H1 (cell line): ENCODE measurements at regions not wholly inside any gene's neighbourhood (a gene's known extent, or its start where the extent isn't known, plus 50 kb on each side); places are given as distances from the start of the nearest gene placed in this dataset.

Source experiments
- CTCF ChIA-PET: fragments of 300-600 bp; sonication (Branson Sonifier 250); formaldehyde crosslinking; loops from one replicate; lab custom pipeline; 2021; ENCODE audit not compliant: partially characterized antibody; lab: Charles Lee
- POLR2A ChIA-PET: fragments of 300-600 bp; sonication (Branson Sonifier 250); formaldehyde crosslinking; loops from one replicate; lab custom pipeline; 2021; ENCODE audit warnings: inconsistent platforms; ENCODE audit not compliant: partially characterized antibody; lab: Charles Lee
- DNase-seq, 2 experiments: peaks; one replicate each; pipeline versions ENCODE4 v3.0.0 to v3.0.0-alpha.2; 2010 to 2022; ENCODE audit warnings: low spot score in 2 of 2, low read depth in 1 of 2, mixed read lengths in 1 of 2
- FAIRE-seq: peaks from 2 replicates; lab custom pipeline; 2011; peaks lifted over from hg19 to GRCh38; lab: Jason Lieb, UNC
- H2AFZ ChIP-seq: 2 replicates; pipeline ENCODE4 v1.8.1; 2012; ENCODE audit warnings: low read length, inconsistent platforms
- H2AK5ac ChIP-seq: 2 replicates; pipeline ENCODE4 v1.6.1; 2013; ENCODE audit warnings: low read depth, low read length
- H2BK120ac ChIP-seq: replicated peaks from 2 replicates; pipeline ENCODE3; 2013; ENCODE audit warnings: low read depth, low read length, inconsistent platforms
- H2BK12ac ChIP-seq: 2 replicates; pipeline ENCODE4 v1.6.1; 2013; ENCODE audit warnings: low read depth, low read length
- H2BK15ac ChIP-seq: 2 replicates; pipeline ENCODE4 v1.6.1; 2013; ENCODE audit warnings: low read length
- H2BK20ac ChIP-seq: 2 replicates; pipeline ENCODE4 v1.6.1; 2013; ENCODE audit warnings: low read length
- H2BK5ac ChIP-seq: 2 replicates; pipeline ENCODE4 v1.6.1; 2013; ENCODE audit warnings: low read depth, low read length
- H3K14ac ChIP-seq: 2 replicates; pipeline ENCODE4 v1.6.1; 2013; ENCODE audit warnings: inconsistent platforms; ENCODE audit not compliant: insufficient read length
- H3K18ac ChIP-seq: 2 replicates; pipeline ENCODE4 v1.6.1; 2013; ENCODE audit warnings: low read length; ENCODE audit errors: extremely low read depth
- H3K23ac ChIP-seq: 2 replicates; pipeline ENCODE4 v1.6.1; 2013; ENCODE audit warnings: inconsistent platforms; ENCODE audit not compliant: insufficient read length
- H3K23me2 ChIP-seq: 2 replicates; pipeline ENCODE4 v1.6.1; 2013; ENCODE audit warnings: low read depth, low read length
- H3K27ac ChIP-seq: 2 replicates; pipeline ENCODE4 v1.6.1; 2011; ENCODE audit warnings: low read depth, low read length, inconsistent platforms
- H3K27me3 ChIP-seq, 4 experiments: replicated peaks in 1 of 4; 1 replicate in 1 of 4; 2 replicates in 3 of 4; pipeline versions ENCODE4 v1.6.1 to v1.8.1; 2011 to 2013; ENCODE audit warnings: low read length in 3 of 4, mild to moderate bottlenecking in 3 of 4, inconsistent platforms in 2 of 4, mixed read lengths in 2 of 4, moderate library complexity in 1 of 4; ENCODE audit not compliant: control insufficient read depth in 3 of 4, insufficient read depth in 3 of 4; ENCODE audit errors: extremely low read depth in 1 of 4
- H3K36me3 ChIP-seq, 4 experiments: 2 replicates each; pipeline versions ENCODE4 v1.6.1 to v1.8.1; 2011 to 2013; ENCODE audit warnings: mild to moderate bottlenecking in 4 of 4, low read length in 3 of 4, moderate library complexity in 2 of 4, control low read depth in 1 of 4, inconsistent platforms in 1 of 4; ENCODE audit not compliant: insufficient read depth in 4 of 4, control insufficient read depth in 2 of 4
- H3K4ac ChIP-seq: replicated peaks from 2 replicates; pipeline ENCODE3; 2013; ENCODE audit warnings: low read length, low read depth, mixed read lengths, inconsistent platforms; ENCODE audit not compliant: insufficient read length
- H3K4me1 ChIP-seq, 4 experiments: replicated peaks in 1 of 4; 1 replicate in 1 of 4; 2 replicates in 3 of 4; pipeline versions ENCODE4 v1.6.1 to v1.8.1; 2011 to 2013; ENCODE audit warnings: low read length in 3 of 4, inconsistent platforms in 2 of 4, mixed read lengths in 1 of 4; ENCODE audit not compliant: insufficient read depth in 4 of 4, control insufficient read depth in 3 of 4
- H3K4me2 ChIP-seq, 2 experiments: 2 replicates each; pipeline versions ENCODE4 v1.6.1 to v1.8.1; 2011 to 2013; ENCODE audit warnings: low read depth in 2 of 2, low read length in 2 of 2, control low read depth in 1 of 2, inconsistent platforms in 1 of 2, mild to moderate bottlenecking in 1 of 2; ENCODE audit not compliant: insufficient read depth in 1 of 2
- H3K4me3 ChIP-seq, 4 experiments: fragments of 200-600, 300-600 bp in 1 of 4; sonication (generic), shearing (Covaris generic), sonication (Bioruptor Twin) in 1 of 4; 2 replicates each; pipeline versions ENCODE4 v1.5.1 to v1.8.1; 2011 to 2016; ENCODE audit warnings: low read length in 4 of 4, low read depth in 3 of 4, control low read depth in 2 of 4, inconsistent platforms in 2 of 4, mild to moderate bottlenecking in 2 of 4, mixed read lengths in 1 of 4, moderate library complexity in 1 of 4; ENCODE audit not compliant: insufficient read depth in 2 of 4; ENCODE audit errors: extremely low read depth in 1 of 4
- H3K56ac ChIP-seq: replicated peaks from 2 replicates; pipeline ENCODE3; 2013; ENCODE audit warnings: low read depth, mild to moderate bottlenecking, mixed read lengths, low read length, inconsistent platforms; ENCODE audit not compliant: insufficient read length
- H3K79me1 ChIP-seq: 2 replicates; pipeline ENCODE4 v1.6.1; 2013; ENCODE audit warnings: low read depth, low read length, control low read depth
- H3K79me2 ChIP-seq, 2 experiments: 2 replicates each; pipeline versions ENCODE4 v1.6.1 to v1.8.1; 2012 to 2013; ENCODE audit warnings: low read length in 2 of 2, mild to moderate bottlenecking in 2 of 2, inconsistent platforms in 1 of 2; ENCODE audit not compliant: insufficient read depth in 2 of 2, control insufficient read depth in 1 of 2
- H3K9ac ChIP-seq, 4 experiments: replicated peaks in 1 of 4; 1 replicate in 1 of 4; 2 replicates in 3 of 4; pipeline versions ENCODE4 v1.6.1 to v1.8.1; 2011 to 2013; ENCODE audit warnings: low read depth in 3 of 4, low read length in 3 of 4, control low read depth in 2 of 4, mild to moderate bottlenecking in 2 of 4, moderate library complexity in 2 of 4, inconsistent platforms in 1 of 4; ENCODE audit errors: extremely low read depth in 1 of 4
- H3K9me3 ChIP-seq, 2 experiments: 2 replicates each; pipeline versions ENCODE4 v1.6.1 to v1.8.1; 2012 to 2013; ENCODE audit warnings: mild to moderate bottlenecking in 2 of 2, moderate library complexity in 2 of 2, control low read depth in 1 of 2, inconsistent platforms in 1 of 2, low read depth in 1 of 2, low read length in 1 of 2, mixed read lengths in 1 of 2; ENCODE audit not compliant: insufficient read depth in 2 of 2
- H4K20me1 ChIP-seq, 2 experiments: replicated peaks in 1 of 2; 2 replicates each; pipeline versions ENCODE3 to v1.8.1; 2011 to 2013; ENCODE audit warnings: inconsistent platforms in 2 of 2, low read length in 2 of 2, mild to moderate bottlenecking in 1 of 2; ENCODE audit not compliant: insufficient read depth in 2 of 2, control insufficient read depth in 1 of 2
- H4K5ac ChIP-seq: 2 replicates; pipeline ENCODE4 v1.6.1; 2013; ENCODE audit warnings: low read length, low read depth, mixed read lengths, inconsistent platforms; ENCODE audit not compliant: insufficient read length
- H4K8ac ChIP-seq: 2 replicates; pipeline ENCODE4 v1.8.0; 2013; ENCODE audit warnings: mild to moderate bottlenecking, moderate library complexity, low read length, inconsistent platforms; ENCODE audit not compliant: insufficient read depth; ENCODE audit errors: extremely low read depth
- H4K91ac ChIP-seq: replicated peaks from 2 replicates; pipeline ENCODE3; 2013; ENCODE audit warnings: low read length, mixed read lengths, inconsistent platforms; ENCODE audit not compliant: insufficient read length
- ASH2L ChIP-seq: fragments of 200-600, 300-600 bp; sonication (generic); IDR thresholded peaks from one replicate; pipeline ENCODE4 v1.7.1; 2017; ENCODE audit warnings: low read length
- CTCF ChIP-seq, 3 experiments: IDR thresholded peaks; 1 replicate in 2 of 3; 2 replicates in 1 of 3; pipeline versions ENCODE4 v1.5.1 to v1.6.1; 2011; ENCODE audit warnings: low read length in 3 of 3, mild to moderate bottlenecking in 3 of 3, inconsistent platforms in 2 of 3, low read depth in 1 of 3, moderate library complexity in 1 of 3; ENCODE audit not compliant: insufficient read depth in 1 of 3; ENCODE audit errors: control extremely low read depth in 1 of 3
- SP2 ChIP-seq: IDR thresholded peaks from 2 replicates; pipeline ENCODE4 v1.6.1; 2012; ENCODE audit warnings: mild to moderate bottlenecking, low read length, inconsistent platforms
- SP4 ChIP-seq: IDR thresholded peaks from 2 replicates; pipeline ENCODE4 v1.6.1; 2012; ENCODE audit warnings: low read length, inconsistent platforms
- WGBS, 2 experiments: shearing (Covaris generic) in 1 of 2; methylation state at CpG; one replicate each; pipeline versions ENCODE4 v1.1.6 to v1.1.7; 2013 to 2015; ENCODE audit warnings: low lambda C conversion rate in 2 of 2, mixed read lengths in 2 of 2, inconsistent platforms in 1 of 2, low coverage in 1 of 2, missing lambda C conversion rate in 1 of 2; ENCODE audit not compliant: insufficient replicate concordance in 2 of 2, insufficient coverage in 1 of 2, insufficient read length in 1 of 2; ENCODE audit errors: extremely low coverage in 1 of 2, missing lambda C conversion rate in 1 of 2; 5-methylcytosine and 5-hydroxymethylcytosine counted together
- TF ChIP-seq, protein P1 (sequence below): IDR thresholded peaks from 2 replicates; pipeline ENCODE4 v1.6.1; 2011; ENCODE audit warnings: low read depth, mild to moderate bottlenecking, low read length; ENCODE audit not compliant: insufficient read depth

GRCh38 chr4:163245044-163245728 is 78.5 kb upstream of the NAF1 start:
- Histone ChIP-seq H3K79me1 (no peaks in the 10 kb centered on the region), H2BK12ac (no peak overlapping the region), H3K23me2 (no peaks in the 10 kb centered on the region), H4K8ac (no peak overlapping the region), H3K9me3 (no peaks in the 10 kb centered on the region), H2AFZ (no peak overlapping the region), H3K4me2 (no peak overlapping the region), H3K27me3 (no peaks in the 10 kb centered on the region), H3K23ac (no peak overlapping the region), H3K14ac (no peak overlapping the region), H4K20me1 (no peaks in the 10 kb centered on the region), H3K79me2 (no peaks in the 10 kb centered on the region), H3K36me3 (no peaks in the 10 kb centered on the region), H3K27ac (no peak overlapping the region), H2BK20ac (no peak overlapping the region), H3K56ac (no peak overlapping the region), H3K4ac (no peak overlapping the region), H3K4me3 (no peak overlapping the region), H2BK120ac (no peak overlapping the region), H3K18ac (no peak overlapping the region), H3K9ac (no peak overlapping the region), H4K5ac (no peak overlapping the region), H2BK5ac (no peak overlapping the region), H3K4me1 (no peaks in the 10 kb centered on the region), H2AK5ac (no peak overlapping the region), H4K91ac (no peak overlapping the region), H2BK15ac (no peak overlapping the region)
- FAIRE-seq = no peak
- WGBS, 2 experiments = 90% methylated on average over 5 of the region's 5 CpGs; no CpG with 5 or more reads in 1 of the 2 experiments
- POLR2A ChIA-PET = no interaction called here
- DNase-seq = no peak
- CTCF ChIA-PET = interaction anchor here (0.6 kb wide), 1 partner anchor 248 kb away, joined by 3 read pairs; no protein-coding TSS in a partner anchor
- TF ChIP-seq SP2 (no peak), ASH2L (no peak), CTCF (IDR thresholded peaks at IDR 0.05; ENCODE audit: control extremely low read depth in 1 of 3, insufficient read depth in 1 of 3, low read depth in 1 of 3, low read length in 3 of 3) (no peak), SP4 (no peak)
- TF ChIP-seq, protein P1, sequence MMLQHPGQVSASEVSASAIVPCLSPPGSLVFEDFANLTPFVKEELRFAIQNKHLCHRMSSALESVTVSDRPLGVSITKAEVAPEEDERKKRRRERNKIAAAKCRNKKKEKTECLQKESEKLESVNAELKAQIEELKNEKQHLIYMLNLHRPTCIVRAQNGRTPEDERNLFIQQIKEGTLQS = no peak
